PC-3 (cell line): ENCODE measurements at regions not wholly inside any gene's neighbourhood (a gene's known extent, or its start where the extent isn't known, plus 50 kb on each side); places are given as distances from the start of the nearest gene placed in this dataset.

Experiments
- ATAC-seq: fragments of 200-7000 bp; cut with Tn5 transposase; 2 replicates; pipeline ENCODE4 v1.9.1; 2020; ENCODE audit warnings: mild to moderate bottlenecking, moderate library complexity
- BruUV-seq: library from RNA; stranded (reverse); fragments of 400-500 nt; replicated peaks from 2 replicates; lab custom pipeline; 2021; lab: Mats Ljungman, UMichigan
- CTCF ChIA-PET: fragments of 300-600 bp; sonication (Branson Sonifier 250); formaldehyde crosslinking; loops from one replicate; lab custom pipeline; 2022; ENCODE audit warnings: antibody characterized with exemption; lab: Charles Lee
- POLR2A ChIA-PET: fragments of 300-600 bp; sonication (Branson Sonifier 250); formaldehyde crosslinking; loops from one replicate; lab custom pipeline; 2022; ENCODE audit warnings: antibody characterized with exemption; ENCODE audit not compliant: unreplicated experiment; lab: Charles Lee
- DNase-seq: peaks from one replicate; pipeline ENCODE4 v3.0.0-alpha.2; 2015
- H2AFZ ChIP-seq: fragments of 300-600 bp; sonication (generic); 2 replicates; pipeline ENCODE4 v1.6.0; 2016; ENCODE audit warnings: antibody characterized with exemption, low read length
- H3F3A ChIP-seq: fragments of 300-600 bp; sonication (generic); one replicate; pipeline ENCODE4 v1.6.0; 2017; ENCODE audit warnings: antibody characterized with exemption, low read length, control low read depth, mild to moderate bottlenecking; ENCODE audit not compliant: unreplicated experiment
- H3K27ac ChIP-seq: fragments of 300-600 bp; sonication (generic); 2 replicates; pipeline ENCODE4 v1.5.1; 2016; ENCODE audit warnings: mild to moderate bottlenecking, low read length
- H3K27me3 ChIP-seq: fragments of 300-600 bp; sonication (generic); 2 replicates; pipeline ENCODE4 v1.6.1; 2016; ENCODE audit warnings: low read length, mixed read lengths
- H3K36me3 ChIP-seq: fragments of 300-600 bp; sonication (generic); 2 replicates; pipeline ENCODE4 v1.6.1; 2016; ENCODE audit warnings: low read depth, mixed run types, low read length, mixed read lengths
- H3K4me1 ChIP-seq: fragments of 300-600 bp; sonication (generic); 2 replicates; pipeline ENCODE4 v1.5.1; 2016; ENCODE audit warnings: low read length; ENCODE audit not compliant: insufficient read depth
- H3K4me2 ChIP-seq: fragments of 300-600 bp; sonication (generic); 2 replicates; pipeline ENCODE4 v1.6.0; 2016; ENCODE audit warnings: low read length
- H3K4me3 ChIP-seq: fragments of 300-600 bp; sonication (generic); 2 replicates; pipeline ENCODE4 v1.5.1; 2016; ENCODE audit warnings: mild to moderate bottlenecking, low read length, mixed read lengths
- H3K79me2 ChIP-seq: fragments of 300-600 bp; sonication (generic); 2 replicates; pipeline ENCODE4 v1.6.1; 2017; ENCODE audit warnings: low read length, mixed read lengths
- H3K9ac ChIP-seq: fragments of 300-600 bp; sonication (generic); 2 replicates; pipeline ENCODE4 v1.6.0; 2016; ENCODE audit warnings: mild to moderate bottlenecking, low read length
- H3K9me2 ChIP-seq: fragments of 300-600 bp; sonication (generic); replicated peaks from 2 replicates; pipeline ENCODE4 v1.6.1; 2016; ENCODE audit warnings: mixed run types, low read length, mixed read lengths
- H3K9me3 ChIP-seq: fragments of 300-600 bp; sonication (generic); 2 replicates; pipeline ENCODE4 v1.6.1; 2016; ENCODE audit warnings: low read length, mixed read lengths
- H4K20me1 ChIP-seq: fragments of 300-600 bp; sonication (generic); 2 replicates; pipeline ENCODE4 v1.6.1; 2016; ENCODE audit warnings: low read length, mixed read lengths
- EZH2 ChIP-seq: fragments of 300-600 bp; sonication (generic); IDR thresholded peaks from one replicate; pipeline ENCODE4 v1.6.1; 2017; ENCODE audit warnings: antibody characterized with exemption, mild to moderate bottlenecking, low read length; ENCODE audit not compliant: unreplicated experiment
- EZH2phosphoT487 ChIP-seq: fragments of 300-600 bp; sonication (generic); IDR thresholded peaks from 2 replicates; pipeline ENCODE4 v1.6.1; 2018; ENCODE audit warnings: mild to moderate bottlenecking, antibody characterized with exemption, low read length, borderline replicate concordance
- intact Hi-C: fragments of 100-400 bp; cut with micrococcal nuclease; formaldehyde crosslinking; loops from 2 replicates; pipeline ENCODE4 v1.9.0; 2023
- TF ChIP-seq, protein P1 (sequence below): fragments of 300-600 bp; sonication (generic); conservative IDR thresholded peaks from 2 replicates; pipeline ENCODE4 v1.5.1; 2017; ENCODE audit warnings: antibody characterized with exemption, low read depth, mild to moderate bottlenecking, low read length

DNA sequence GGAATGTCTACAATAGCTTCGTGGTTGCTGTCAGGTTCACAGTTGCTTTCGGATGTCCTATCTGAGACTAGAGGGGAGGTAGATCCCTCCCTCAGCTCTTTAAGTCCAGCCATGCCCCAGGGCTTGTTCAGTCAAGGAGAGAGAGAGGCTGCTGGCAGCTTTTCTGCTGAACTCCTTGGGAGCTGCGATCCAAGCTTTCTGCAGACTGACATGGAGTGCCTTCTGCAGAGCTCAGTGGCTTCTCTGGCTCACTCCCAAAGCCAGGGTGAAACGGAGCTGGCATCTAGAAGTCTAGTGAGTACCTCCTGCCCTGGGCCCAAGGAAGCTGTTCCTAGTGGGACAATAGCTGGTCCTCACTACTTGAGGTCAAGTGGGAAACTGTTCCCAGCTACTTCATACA is 62.5 kb downstream of the TMEM17 start:
- Histone ChIP-seq H3K4me1 (no peaks in the 10 kb centered on the region), H3K27ac (no peak overlapping the region), H3F3A (no peaks in the 10 kb centered on the region), H3K4me3 (no peak overlapping the region), H3K9me3 (no peaks in the 10 kb centered on the region), H3K79me2 (no peaks in the 10 kb centered on the region), H3K9me2 (no peaks in the 10 kb centered on the region), H3K9ac (no peak overlapping the region), H3K36me3 (no peaks in the 10 kb centered on the region), H3K27me3 (no peaks in the 10 kb centered on the region), H4K20me1 (no peaks in the 10 kb centered on the region), H3K4me2 (no peak overlapping the region), H2AFZ (no peak overlapping the region)
- ChIA-PET CTCF (interaction anchor here (0.6 to 0.8 kb wide), 3 partner anchors 445 to 502 kb away, joined by 3 read pairs; no protein-coding TSS in a partner anchor), POLR2A (no interaction called here)
- BruUV-seq: no TSS peak
- TF ChIP-seq EZH2phosphoT487 (no peak), EZH2 (no peak)
- TF ChIP-seq, protein P1, sequence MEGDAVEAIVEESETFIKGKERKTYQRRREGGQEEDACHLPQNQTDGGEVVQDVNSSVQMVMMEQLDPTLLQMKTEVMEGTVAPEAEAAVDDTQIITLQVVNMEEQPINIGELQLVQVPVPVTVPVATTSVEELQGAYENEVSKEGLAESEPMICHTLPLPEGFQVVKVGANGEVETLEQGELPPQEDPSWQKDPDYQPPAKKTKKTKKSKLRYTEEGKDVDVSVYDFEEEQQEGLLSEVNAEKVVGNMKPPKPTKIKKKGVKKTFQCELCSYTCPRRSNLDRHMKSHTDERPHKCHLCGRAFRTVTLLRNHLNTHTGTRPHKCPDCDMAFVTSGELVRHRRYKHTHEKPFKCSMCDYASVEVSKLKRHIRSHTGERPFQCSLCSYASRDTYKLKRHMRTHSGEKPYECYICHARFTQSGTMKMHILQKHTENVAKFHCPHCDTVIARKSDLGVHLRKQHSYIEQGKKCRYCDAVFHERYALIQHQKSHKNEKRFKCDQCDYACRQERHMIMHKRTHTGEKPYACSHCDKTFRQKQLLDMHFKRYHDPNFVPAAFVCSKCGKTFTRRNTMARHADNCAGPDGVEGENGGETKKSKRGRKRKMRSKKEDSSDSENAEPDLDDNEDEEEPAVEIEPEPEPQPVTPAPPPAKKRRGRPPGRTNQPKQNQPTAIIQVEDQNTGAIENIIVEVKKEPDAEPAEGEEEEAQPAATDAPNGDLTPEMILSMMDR: no peak
- intact Hi-C loops: no loop called here
- ATAC-seq: no peak
- DNase-seq: no peak

- no peaks in the 10 kb centered on the region for H3K36me3 ChIP-seq
- no peak overlapping the region for H3K9ac ChIP-seq
- no peak overlapping the region for H3K4me2 ChIP-seq
- no peaks in the 10 kb centered on the region for H3K79me2 ChIP-seq
- H3K27ac ChIP-seq: no peak overlapping the region
- H3K9me3 ChIP-seq: no peaks in the 10 kb centered on the region
- no peak for DNase-seq
- no peaks in the 10 kb centered on the region for H3K27me3 ChIP-seq
- H3F3A ChIP-seq: no peaks in the 10 kb centered on the region
- H2AFZ ChIP-seq: no peak overlapping the region
- TF ChIP-seq, protein P1: no peak
- TF ChIP-seq EZH2: no peak
- TF ChIP-seq EZH2phosphoT487: no peak
- ChIA-PET CTCF (no interaction called here), POLR2A (no interaction called here)
- BruUV-seq: no TSS peak
- no peaks in the 10 kb centered on the region for H4K20me1 ChIP-seq
- H3K4me1 ChIP-seq: no peaks in the 10 kb centered on the region
- ATAC-seq: no peak
- H3K9me2 ChIP-seq: no peaks in the 10 kb centered on the region
- no peak overlapping the region for H3K4me3 ChIP-seq
- intact Hi-C loops: no loop called here
Measured at GRCh38 chr2:62441824-62442223, 64.2 kb downstream of the TMEM17 start.

DNA sequence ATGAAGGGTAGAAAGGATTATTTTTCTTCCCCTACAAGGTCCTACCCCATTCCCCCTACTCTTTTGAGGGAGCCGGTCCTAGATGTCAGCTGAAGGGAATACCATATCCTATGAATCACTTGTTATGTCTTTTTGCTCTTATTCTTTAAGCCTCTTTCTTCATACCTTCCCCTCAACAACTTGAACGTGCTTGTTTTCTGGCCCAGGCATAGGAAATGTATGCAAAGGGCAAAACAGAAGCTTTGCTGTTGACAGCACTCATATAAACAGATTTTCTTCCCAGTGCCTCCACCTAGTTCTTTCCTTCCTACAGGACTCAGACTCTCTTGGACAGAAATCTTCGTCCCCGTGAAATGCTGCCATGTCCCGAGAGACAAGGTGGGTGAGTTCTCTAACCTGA is 64.6 kb downstream of the TMEM17 start:
- no peaks in the 10 kb centered on the region for H4K20me1 ChIP-seq
- H3K4me1 ChIP-seq: no peaks in the 10 kb centered on the region
- no peaks in the 10 kb centered on the region for H3K9me3 ChIP-seq
- no peaks in the 10 kb centered on the region for H3F3A ChIP-seq
- POLR2A ChIA-PET: no interaction called here
- H3K27me3 ChIP-seq: no peaks in the 10 kb centered on the region
- BruUV-seq: no TSS peak
- no peaks in the 10 kb centered on the region for H3K79me2 ChIP-seq
- H3K9me2 ChIP-seq: no peaks in the 10 kb centered on the region
- no peak overlapping the region for H3K4me3 ChIP-seq
- no peak overlapping the region for H3K27ac ChIP-seq
- no peak overlapping the region for H3K4me2 ChIP-seq
- intact Hi-C loops: no loop called here
- CTCF ChIA-PET: no interaction called here
- no peak overlapping the region for H3K9ac ChIP-seq
- ATAC-seq (no peak), DNase-seq (no peak)
- no peaks in the 10 kb centered on the region for H3K36me3 ChIP-seq
- no peak overlapping the region for H2AFZ ChIP-seq
- TF ChIP-seq, protein P1: no peak
- TF ChIP-seq EZH2phosphoT487: no peak
- TF ChIP-seq EZH2: no peak
